H1 (cell line): ENCODE measurements at regions not wholly inside any gene's neighbourhood (a gene's known extent, or its start where the extent isn't known, plus 50 kb on each side); places are given as distances from the start of the nearest gene placed in this dataset. TPM values are rescaled to one million over a fixed set of nuclear protein-coding genes. Genes with fewer than 3 reads are reported as not detected.

Source experiments
- CTCF ChIA-PET: fragments of 300-600 bp; sonication (Branson Sonifier 250); formaldehyde crosslinking; loops from one replicate; lab custom pipeline; 2021; ENCODE audit not compliant: partially characterized antibody; lab: Charles Lee
- POLR2A ChIA-PET: fragments of 300-600 bp; sonication (Branson Sonifier 250); formaldehyde crosslinking; loops from one replicate; lab custom pipeline; 2021; ENCODE audit warnings: inconsistent platforms; ENCODE audit not compliant: partially characterized antibody; lab: Charles Lee
- DNase-seq, 2 experiments: peaks; one replicate each; pipeline versions ENCODE4 v3.0.0 to v3.0.0-alpha.2; 2010 to 2022; ENCODE audit warnings: low spot score in 2 of 2, low read depth in 1 of 2, mixed read lengths in 1 of 2
- FAIRE-seq: peaks from 2 replicates; lab custom pipeline; 2011; peaks lifted over from hg19 to GRCh38; lab: Jason Lieb, UNC
- H2AFZ ChIP-seq: 2 replicates; pipeline ENCODE4 v1.8.1; 2012; ENCODE audit warnings: low read length, inconsistent platforms
- H2AK5ac ChIP-seq: 2 replicates; pipeline ENCODE4 v1.6.1; 2013; ENCODE audit warnings: low read depth, low read length
- H2BK120ac ChIP-seq: replicated peaks from 2 replicates; pipeline ENCODE3; 2013; ENCODE audit warnings: low read depth, low read length, inconsistent platforms
- H2BK12ac ChIP-seq: 2 replicates; pipeline ENCODE4 v1.6.1; 2013; ENCODE audit warnings: low read depth, low read length
- H2BK15ac ChIP-seq: 2 replicates; pipeline ENCODE4 v1.6.1; 2013; ENCODE audit warnings: low read length
- H2BK20ac ChIP-seq: 2 replicates; pipeline ENCODE4 v1.6.1; 2013; ENCODE audit warnings: low read length
- H2BK5ac ChIP-seq: 2 replicates; pipeline ENCODE4 v1.6.1; 2013; ENCODE audit warnings: low read depth, low read length
- H3K14ac ChIP-seq: 2 replicates; pipeline ENCODE4 v1.6.1; 2013; ENCODE audit warnings: inconsistent platforms; ENCODE audit not compliant: insufficient read length
- H3K18ac ChIP-seq: 2 replicates; pipeline ENCODE4 v1.6.1; 2013; ENCODE audit warnings: low read length; ENCODE audit errors: extremely low read depth
- H3K23ac ChIP-seq: 2 replicates; pipeline ENCODE4 v1.6.1; 2013; ENCODE audit warnings: inconsistent platforms; ENCODE audit not compliant: insufficient read length
- H3K23me2 ChIP-seq: 2 replicates; pipeline ENCODE4 v1.6.1; 2013; ENCODE audit warnings: low read depth, low read length
- H3K27ac ChIP-seq: 2 replicates; pipeline ENCODE4 v1.6.1; 2011; ENCODE audit warnings: low read depth, low read length, inconsistent platforms
- H3K27me3 ChIP-seq, 4 experiments: replicated peaks in 1 of 4; 1 replicate in 1 of 4; 2 replicates in 3 of 4; pipeline versions ENCODE4 v1.6.1 to v1.8.1; 2011 to 2013; ENCODE audit warnings: low read length in 3 of 4, mild to moderate bottlenecking in 3 of 4, inconsistent platforms in 2 of 4, mixed read lengths in 2 of 4, moderate library complexity in 1 of 4; ENCODE audit not compliant: control insufficient read depth in 3 of 4, insufficient read depth in 3 of 4; ENCODE audit errors: extremely low read depth in 1 of 4
- H3K36me3 ChIP-seq, 4 experiments: 2 replicates each; pipeline versions ENCODE4 v1.6.1 to v1.8.1; 2011 to 2013; ENCODE audit warnings: mild to moderate bottlenecking in 4 of 4, low read length in 3 of 4, moderate library complexity in 2 of 4, control low read depth in 1 of 4, inconsistent platforms in 1 of 4; ENCODE audit not compliant: insufficient read depth in 4 of 4, control insufficient read depth in 2 of 4
- H3K4ac ChIP-seq: replicated peaks from 2 replicates; pipeline ENCODE3; 2013; ENCODE audit warnings: low read length, low read depth, mixed read lengths, inconsistent platforms; ENCODE audit not compliant: insufficient read length
- H3K4me1 ChIP-seq, 4 experiments: replicated peaks in 1 of 4; 1 replicate in 1 of 4; 2 replicates in 3 of 4; pipeline versions ENCODE4 v1.6.1 to v1.8.1; 2011 to 2013; ENCODE audit warnings: low read length in 3 of 4, inconsistent platforms in 2 of 4, mixed read lengths in 1 of 4; ENCODE audit not compliant: insufficient read depth in 4 of 4, control insufficient read depth in 3 of 4
- H3K4me2 ChIP-seq, 2 experiments: 2 replicates each; pipeline versions ENCODE4 v1.6.1 to v1.8.1; 2011 to 2013; ENCODE audit warnings: low read depth in 2 of 2, low read length in 2 of 2, control low read depth in 1 of 2, inconsistent platforms in 1 of 2, mild to moderate bottlenecking in 1 of 2; ENCODE audit not compliant: insufficient read depth in 1 of 2
- H3K4me3 ChIP-seq, 4 experiments: fragments of 200-600, 300-600 bp in 1 of 4; sonication (generic), shearing (Covaris generic), sonication (Bioruptor Twin) in 1 of 4; 2 replicates each; pipeline versions ENCODE4 v1.5.1 to v1.8.1; 2011 to 2016; ENCODE audit warnings: low read length in 4 of 4, low read depth in 3 of 4, control low read depth in 2 of 4, inconsistent platforms in 2 of 4, mild to moderate bottlenecking in 2 of 4, mixed read lengths in 1 of 4, moderate library complexity in 1 of 4; ENCODE audit not compliant: insufficient read depth in 2 of 4; ENCODE audit errors: extremely low read depth in 1 of 4
- H3K56ac ChIP-seq: replicated peaks from 2 replicates; pipeline ENCODE3; 2013; ENCODE audit warnings: low read depth, mild to moderate bottlenecking, mixed read lengths, low read length, inconsistent platforms; ENCODE audit not compliant: insufficient read length
- H3K79me1 ChIP-seq: 2 replicates; pipeline ENCODE4 v1.6.1; 2013; ENCODE audit warnings: low read depth, low read length, control low read depth
- H3K79me2 ChIP-seq, 2 experiments: 2 replicates each; pipeline versions ENCODE4 v1.6.1 to v1.8.1; 2012 to 2013; ENCODE audit warnings: low read length in 2 of 2, mild to moderate bottlenecking in 2 of 2, inconsistent platforms in 1 of 2; ENCODE audit not compliant: insufficient read depth in 2 of 2, control insufficient read depth in 1 of 2
- H3K9ac ChIP-seq, 4 experiments: replicated peaks in 1 of 4; 1 replicate in 1 of 4; 2 replicates in 3 of 4; pipeline versions ENCODE4 v1.6.1 to v1.8.1; 2011 to 2013; ENCODE audit warnings: low read depth in 3 of 4, low read length in 3 of 4, control low read depth in 2 of 4, mild to moderate bottlenecking in 2 of 4, moderate library complexity in 2 of 4, inconsistent platforms in 1 of 4; ENCODE audit errors: extremely low read depth in 1 of 4
- H3K9me3 ChIP-seq, 2 experiments: 2 replicates each; pipeline versions ENCODE4 v1.6.1 to v1.8.1; 2012 to 2013; ENCODE audit warnings: mild to moderate bottlenecking in 2 of 2, moderate library complexity in 2 of 2, control low read depth in 1 of 2, inconsistent platforms in 1 of 2, low read depth in 1 of 2, low read length in 1 of 2, mixed read lengths in 1 of 2; ENCODE audit not compliant: insufficient read depth in 2 of 2
- H4K20me1 ChIP-seq, 2 experiments: replicated peaks in 1 of 2; 2 replicates each; pipeline versions ENCODE3 to v1.8.1; 2011 to 2013; ENCODE audit warnings: inconsistent platforms in 2 of 2, low read length in 2 of 2, mild to moderate bottlenecking in 1 of 2; ENCODE audit not compliant: insufficient read depth in 2 of 2, control insufficient read depth in 1 of 2
- H4K5ac ChIP-seq: 2 replicates; pipeline ENCODE4 v1.6.1; 2013; ENCODE audit warnings: low read length, low read depth, mixed read lengths, inconsistent platforms; ENCODE audit not compliant: insufficient read length
- H4K8ac ChIP-seq: 2 replicates; pipeline ENCODE4 v1.8.0; 2013; ENCODE audit warnings: mild to moderate bottlenecking, moderate library complexity, low read length, inconsistent platforms; ENCODE audit not compliant: insufficient read depth; ENCODE audit errors: extremely low read depth
- H4K91ac ChIP-seq: replicated peaks from 2 replicates; pipeline ENCODE3; 2013; ENCODE audit warnings: low read length, mixed read lengths, inconsistent platforms; ENCODE audit not compliant: insufficient read length
- BACH1 ChIP-seq: IDR thresholded peaks from 2 replicates; pipeline ENCODE4 v1.6.1; 2012; ENCODE audit warnings: low read length, improper control_type of control experiment
- CHD2 ChIP-seq: IDR thresholded peaks from 2 replicates; pipeline ENCODE4 v1.6.1; 2012; ENCODE audit warnings: low read length, improper control_type of control experiment
- SIN3A ChIP-seq, 2 experiments: IDR thresholded peaks in 1 of 2; conservative IDR thresholded peaks in 1 of 2; 2 replicates each; pipeline ENCODE4 v1.6.1; 2011 to 2012; ENCODE audit warnings: low read length in 2 of 2, improper control_type of control experiment in 1 of 2, low read depth in 1 of 2, mild to moderate bottlenecking in 1 of 2
- WGBS, 2 experiments: shearing (Covaris generic) in 1 of 2; methylation state at CpG; one replicate each; pipeline versions ENCODE4 v1.1.6 to v1.1.7; 2013 to 2015; ENCODE audit warnings: low lambda C conversion rate in 2 of 2, mixed read lengths in 2 of 2, inconsistent platforms in 1 of 2, low coverage in 1 of 2, missing lambda C conversion rate in 1 of 2; ENCODE audit not compliant: insufficient replicate concordance in 2 of 2, insufficient coverage in 1 of 2, insufficient read length in 1 of 2; ENCODE audit errors: extremely low coverage in 1 of 2, missing lambda C conversion rate in 1 of 2; 5-methylcytosine and 5-hydroxymethylcytosine counted together
- microRNA counts: library from miRNA; unstranded; fragments of <30 nt; microRNA quantifications from one replicate; lab custom pipeline; 2015
- small RNA-seq: library from polyadenylated mRNA; stranded (forward); fragments of <200 nt; extraction: miRNeasy Mini kit (QIAGEN cat#:217004); gene quantifications from one replicate; pipeline ENCODE3, GENCODE V24; 2013; ENCODE audit not compliant: insufficient read depth

DNA sequence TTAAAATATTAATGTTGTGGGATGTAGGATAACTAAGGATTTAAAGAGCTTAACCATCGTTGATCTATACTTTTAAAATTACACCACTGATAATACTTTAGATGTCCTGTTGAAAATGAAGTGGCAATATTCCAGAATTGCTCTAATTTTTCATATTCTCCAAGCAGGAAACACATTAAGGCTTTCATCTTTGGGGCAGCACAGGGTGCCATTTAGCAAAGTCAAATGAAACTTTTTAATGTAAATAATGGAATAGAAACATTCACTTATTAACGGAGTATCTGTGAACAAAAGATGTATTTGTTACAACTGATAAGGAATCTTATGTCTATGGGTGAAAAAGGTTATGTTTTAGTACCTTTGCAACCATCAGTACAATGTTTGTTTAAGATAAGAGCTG, 50.0 kb upstream of the MIR17HG start:
- H4K5ac ChIP-seq = no peak overlapping the region
- H3K23ac ChIP-seq = no peak overlapping the region
- no peaks in the 10 kb centered on the region for H3K27me3 ChIP-seq
- no peak for FAIRE-seq
- H2BK20ac ChIP-seq = no peak overlapping the region
- TF ChIP-seq BACH1 (no peak), SIN3A (conservative IDR thresholded peaks at IDR 0.05 in 1 of 2, IDR thresholded peaks at IDR 0.05 in 1 of 2; ENCODE audit: low read depth in 1 of 2, low read length in 2 of 2) (no peak), CHD2 (no peak)
- TF ChIP-seq, all 59 proteins: peak for 0
- no peak overlapping the region for H4K91ac ChIP-seq
- H3K14ac ChIP-seq = no peak overlapping the region
- H2BK120ac ChIP-seq = no peak overlapping the region
- no peaks in the 10 kb centered on the region for H3K36me3 ChIP-seq
- no peak overlapping the region for H2BK15ac ChIP-seq
- H3K27ac ChIP-seq = no peak overlapping the region
- no peak overlapping the region for H4K8ac ChIP-seq
- H3K79me1 ChIP-seq = no peaks in the 10 kb centered on the region
- CTCF ChIA-PET = interaction anchor here (0.8 kb wide), 1 partner anchor 10 kb away, joined by 3 read pairs; no protein-coding TSS in a partner anchor
- H3K4me2 ChIP-seq = no peak overlapping the region
- no peak overlapping the region for H2BK12ac ChIP-seq
- H3K4me3 ChIP-seq = no peak overlapping the region
- H3K79me2 ChIP-seq = no peaks in the 10 kb centered on the region
- H3K23me2 ChIP-seq = no peaks in the 10 kb centered on the region
- no peaks in the 10 kb centered on the region for H3K9me3 ChIP-seq
- no peak overlapping the region for H3K9ac ChIP-seq
- no peak overlapping the region for H2AK5ac ChIP-seq
- H3K18ac ChIP-seq = no peak overlapping the region
- no peaks in the 10 kb centered on the region for H3K4me1 ChIP-seq
- WGBS, 2 experiments = 91% methylated on average over 2 of the region's 2 CpGs; no CpG with 5 or more reads in 1 of the 2 experiments
- no peak overlapping the region for H2BK5ac ChIP-seq
- POLR2A ChIA-PET = no interaction called here
- H2AFZ ChIP-seq = no peak overlapping the region
- DNase-seq = no peak
- H3K56ac ChIP-seq = no peak overlapping the region
- no peaks in the 10 kb centered on the region for H4K20me1 ChIP-seq
- no peak overlapping the region for H3K4ac ChIP-seq

MicroRNA genes in the stretch of these regions (microRNA counts, 767-probe panel; counts per million panel counts)
- microRNA hsa-miR-622 (lab: Ali Mortazavi, UCI) = 879 counts per million, percentile 95 among the panel's probes with 10 or more counts

Small RNA genes in the stretch of these regions (small RNA-seq; reads per million reads assigned to genes)
- gene AL445647.2 (not detected), gene BRK1P2 (not detected), gene RF00212 (not detected), gene RNA5SP34 (not detected), gene RNU6-75P (not detected)
